HepG2 (cell line): ENCODE measurements at regions not wholly inside any gene's neighbourhood (a gene's known extent, or its start where the extent isn't known, plus 50 kb on each side); places are given as distances from the start of the nearest gene placed in this dataset.

ENCODE experiments used
- ATAC-seq: fragments of 200-7000 bp; cut with Tn5 transposase; 3 replicates; pipeline ENCODE4 v1.9.1; 2020; ENCODE audit warnings: mild to moderate bottlenecking, moderate library complexity
- BruUV-seq: library from RNA; stranded (reverse); fragments of 400-500 nt; replicated peaks from 2 replicates; lab custom pipeline; 2021; lab: Mats Ljungman, UMichigan
- CTCF ChIA-PET: fragments of 300-600 bp; formaldehyde crosslinking; extraction: SDS; loops from one replicate; lab custom pipeline; 2021; ENCODE audit warnings: low total read pairs, inconsistent platforms, low intra/inter-chr PET ratio; lab: Yijun Ruan, JAX
- POLR2A ChIA-PET: fragments of 350-600 bp; sonication (Branson Sonifier 250); formaldehyde crosslinking; loops from one replicate; lab custom pipeline; 2020; ENCODE audit warnings: antibody characterized with exemption, inconsistent platforms; lab: Yijun Ruan, JAX
- DNase-seq: peaks from one replicate; pipeline ENCODE4 v3.0.0-alpha.2; 2015; ENCODE audit warnings: low spot score
- FAIRE-seq: peaks from 3 replicates; lab custom pipeline; 2011; peaks lifted over from hg19 to GRCh38; lab: Jason Lieb, UNC
- H2AFZ ChIP-seq: one replicate; pipeline ENCODE4 v1.6.1; 2011; ENCODE audit warnings: low read length, inconsistent platforms
- H3K27ac ChIP-seq: fragments of 300-600 bp; 3 replicates; pipeline ENCODE4 v1.8.0; 2011; ENCODE audit warnings: mixed run types, mild to moderate bottlenecking, mixed read lengths, low read length, inconsistent platforms; ENCODE audit not compliant: insufficient read depth; ENCODE audit errors: extremely low read length
- H3K27me3 ChIP-seq, 2 experiments: fragments of 200-600 bp in 1 of 2; 2 replicates in 1 of 2; 3 replicates in 1 of 2; pipeline versions ENCODE4 v1.6.0 to v1.8.0; 2011; ENCODE audit warnings: low read length in 2 of 2, mild to moderate bottlenecking in 2 of 2, moderate library complexity in 2 of 2, inconsistent platforms in 1 of 2; ENCODE audit not compliant: insufficient read depth in 2 of 2, control insufficient read depth in 1 of 2
- H3K36me3 ChIP-seq, 2 experiments: fragments of 200-600 bp in 1 of 2; replicated peaks in 1 of 2; 2 replicates in 1 of 2; 3 replicates in 1 of 2; pipeline versions ENCODE4 v1.5.1 to v1.8.0; 2011; ENCODE audit warnings: low read length in 2 of 2, inconsistent platforms in 1 of 2; ENCODE audit not compliant: insufficient read depth in 2 of 2, control insufficient read depth in 1 of 2
- H3K4me1 ChIP-seq: 2 replicates; pipeline ENCODE4 v1.5.1; 2012; ENCODE audit warnings: low read length, inconsistent platforms; ENCODE audit not compliant: insufficient read depth
- H3K4me2 ChIP-seq: 2 replicates; pipeline ENCODE4 v1.6.0; 2011; ENCODE audit warnings: low read depth, low read length, inconsistent platforms
- H3K4me3 ChIP-seq, 3 experiments: fragments of 200-600 bp in 1 of 3; sonication (generic), shearing (Covaris generic) in 1 of 3; replicated peaks in 1 of 3; 2 replicates each; pipeline ENCODE4 v1.5.1; 2011 to 2016; ENCODE audit warnings: low read length in 3 of 3, inconsistent platforms in 2 of 3, low read depth in 2 of 3, mild to moderate bottlenecking in 2 of 3, control low read depth in 1 of 3, mixed read lengths in 1 of 3; ENCODE audit not compliant: insufficient read depth in 1 of 3
- H3K79me2 ChIP-seq: one replicate; pipeline ENCODE4 v1.6.1; 2011; ENCODE audit warnings: low read length, inconsistent platforms; ENCODE audit not compliant: insufficient read depth
- H3K9ac ChIP-seq: 2 replicates; pipeline ENCODE4 v1.6.0; 2011; ENCODE audit warnings: mild to moderate bottlenecking, low read depth, low read length, inconsistent platforms; ENCODE audit not compliant: insufficient read depth
- H3K9me3 ChIP-seq: 2 replicates; pipeline ENCODE4 v1.5.1; 2012; ENCODE audit warnings: mild to moderate bottlenecking, low read length
- H4K20me1 ChIP-seq: 2 replicates; pipeline ENCODE4 v1.6.0; 2011; ENCODE audit warnings: inconsistent platforms, mild to moderate bottlenecking, low read length, moderate library complexity; ENCODE audit not compliant: insufficient read depth
- CERS6 ChIP-seq: sonication (generic); formaldehyde crosslinking; IDR thresholded peaks from 2 replicates; pipeline ENCODE4 v1.5.0; 2020; ENCODE audit warnings: missing genetic modification reagents
- DNMT1 ChIP-seq: sonication (generic); formaldehyde crosslinking; IDR thresholded peaks from 2 replicates; pipeline ENCODE4 v1.5.1; 2020; ENCODE audit warnings: mild to moderate bottlenecking, missing genetic modification reagents
- E2F1 ChIP-seq: sonication (generic); formaldehyde crosslinking; IDR thresholded peaks from 2 replicates; pipeline ENCODE4 v1.5.0; 2020; ENCODE audit warnings: missing genetic modification reagents
- GRHL1 ChIP-seq: sonication (generic); formaldehyde crosslinking; conservative IDR thresholded peaks from 2 replicates; pipeline ENCODE4 v1.8.0; 2022; ENCODE audit warnings: missing genetic modification reagents
- LCORL ChIP-seq, 2 experiments: fragments of 450-650 bp in 1 of 2; sonication (generic) in 1 of 2; formaldehyde crosslinking in 1 of 2; IDR thresholded peaks; 2 replicates each; pipeline versions ENCODE4 v1.5.0 to v1.6.1; 2017 to 2020; ENCODE audit warnings: antibody characterized with exemption in 1 of 2, missing genetic modification reagents in 1 of 2
- NFE2L2 ChIP-seq: fragments of 150-350 bp; IDR thresholded peaks from 2 replicates; pipeline ENCODE4 v1.6.1; 2014; ENCODE audit warnings: low read length
- NKX3-1 ChIP-seq: sonication (generic); formaldehyde crosslinking; IDR thresholded peaks from 2 replicates; pipeline ENCODE4 v1.5.0; 2020; ENCODE audit warnings: missing genetic modification reagents
- YEATS2 ChIP-seq: sonication (generic); formaldehyde crosslinking; IDR thresholded peaks from 2 replicates; pipeline ENCODE4 v1.4.0; 2020; ENCODE audit warnings: missing genetic modification reagents, borderline replicate concordance
- ZFP62 ChIP-seq: sonication (generic); formaldehyde crosslinking; IDR thresholded peaks from 2 replicates; pipeline ENCODE4 v1.4.0; 2020; ENCODE audit warnings: missing genetic modification reagents
- ZNF451 ChIP-seq: sonication (generic); formaldehyde crosslinking; IDR thresholded peaks from 2 replicates; pipeline ENCODE4 v1.5.0; 2020; ENCODE audit warnings: mild to moderate bottlenecking, missing genetic modification reagents
- ZNF777 ChIP-seq: sonication (generic); formaldehyde crosslinking; IDR thresholded peaks from 2 replicates; pipeline ENCODE4 v1.4.0; 2020; ENCODE audit warnings: missing genetic modification reagents
- ZNF878 ChIP-seq: sonication (generic); formaldehyde crosslinking; IDR thresholded peaks from 2 replicates; pipeline ENCODE4 v1.8.1; 2023; ENCODE audit warnings: mild to moderate bottlenecking, missing genetic modification reagents, moderate library complexity
- WGBS: methylation state at CpG from one replicate; pipeline ENCODE4 v1.1.6; 2017; ENCODE audit warnings: low lambda C conversion rate; 5-methylcytosine and 5-hydroxymethylcytosine counted together
- in situ Hi-C: cut with HindIII; loops from 2 replicates; pipeline ENCODE4 v1.10.0; 2017; ENCODE audit warnings: low pct_unique_long_range_greater_than_20kb; ENCODE audit not compliant: extremely low pct_ligation_motif_present
- intact Hi-C: fragments of 100-400 bp; cut with micrococcal nuclease; formaldehyde crosslinking; loops from one replicate; pipeline ENCODE4 v1.10.0; 2022; ENCODE audit not compliant: unreplicated experiment

- TF ChIP-seq ZNF878 (CRISPR knock-in tag): no peak
- no peak for TF ChIP-seq ZNF777 (CRISPR knock-in tag)
- no peak for TF ChIP-seq ZFP62 (CRISPR knock-in tag)
- TF ChIP-seq DNMT1 (CRISPR knock-in tag): no peak
- TF ChIP-seq YEATS2 (CRISPR knock-in tag): no peak
- no peak for TF ChIP-seq E2F1 (CRISPR knock-in tag)
- TF ChIP-seq, all 625 proteins: peak for 0
These were observed 621.8 kb upstream of the FZD8 start (continued) for GRCh38 chr10:36263871-36264270.

GRCh38 chr10:36256948-36257356 lies 614.9 kb upstream of the FZD8 start:
- no TSS peak for BruUV-seq
- in situ Hi-C loops (no loop called here), intact Hi-C loops (no loop called here)
- Histone ChIP-seq H3K36me3 (no peaks in the 10 kb centered on the region), H3K27me3 (no peaks in the 10 kb centered on the region; a peak in 1 of 5 replicates), H3K4me1 (no peaks in the 10 kb centered on the region), H3K9ac (no peak overlapping the region), H3K4me2 (no peak overlapping the region), H3K4me3 (no peak overlapping the region), H3K79me2 (no peaks in the 10 kb centered on the region), H4K20me1 (no peaks in the 10 kb centered on the region), H2AFZ (no peak overlapping the region), H3K27ac (no peak overlapping the region), H3K9me3 (no peaks in the 10 kb centered on the region)
- DNase-seq (no peak), FAIRE-seq (no peak), ATAC-seq (no peak)
- TF ChIP-seq NKX3-1: no peak
- no peak for TF ChIP-seq GRHL1 (CRISPR knock-in tag)
- TF ChIP-seq NFE2L2: no peak
- TF ChIP-seq LCORL (IDR thresholded peaks at IDR 0.05): no peak
- no peak for TF ChIP-seq LCORL (CRISPR knock-in tag; IDR thresholded peaks at IDR 0.05)
- no peak for TF ChIP-seq CERS6 (CRISPR knock-in tag)
- no peak for TF ChIP-seq ZNF451
- ChIA-PET POLR2A (no interaction called here), CTCF (no interaction called here)
- 30% methylated on average over 2 of the region's 2 CpGs for WGBS
